Hepatic stellate cell (primary cell): ENCODE measurements at regions not wholly inside any gene's neighbourhood (a gene's known extent, or its start where the extent isn't known, plus 50 kb on each side); places are given as distances from the start of the nearest gene placed in this dataset.
A peak's percentile ranks its signal among the peaks of the same experiment; 100 is the strongest.
"Not testable (repeated sequence)": the region's sequence is repeated elsewhere in the genome, so short reads cannot be mapped to it uniquely, and the experiment has no call there.

Source experiments
- DNase-seq: peaks from one replicate; pipeline ENCODE4 v3.0.0; 2011; ENCODE audit warnings: low spot score

DNA sequence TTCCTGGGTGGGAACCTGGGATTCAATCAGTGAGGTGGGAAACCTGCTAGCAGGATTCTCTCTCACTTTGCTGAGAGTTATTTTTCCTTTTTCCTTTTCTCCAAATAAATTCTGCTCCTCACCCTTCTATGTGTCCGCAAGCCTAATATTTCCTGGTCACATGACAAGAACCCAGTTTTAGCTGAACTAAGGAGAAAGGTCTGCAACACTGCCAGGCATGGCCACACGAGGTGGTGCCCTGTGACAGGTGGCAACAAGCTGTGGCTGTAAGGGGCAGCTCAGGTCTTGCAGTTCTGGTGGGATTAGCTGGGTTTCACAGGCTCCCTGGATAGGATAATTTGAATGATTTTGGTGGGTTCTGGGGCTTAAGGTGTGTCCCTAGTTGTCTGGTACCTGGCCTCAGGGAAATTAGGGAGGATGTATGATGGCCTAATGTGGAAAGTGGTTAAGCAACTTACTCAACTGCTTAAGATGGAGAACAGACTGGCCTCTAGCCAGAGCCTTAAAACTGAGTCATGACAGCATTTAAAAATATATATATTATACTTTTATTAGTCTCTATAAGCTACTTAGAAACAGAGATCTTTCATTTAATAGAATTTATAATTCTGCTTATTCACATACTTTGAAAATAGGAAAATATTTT lies 215.0 kb downstream of the IL15 start:
- no peak for DNase-seq

GRCh38 chr4:141853091-141853764 lies 216.8 kb downstream of the IL15 start:
- DNase-seq = no peak

DNA sequence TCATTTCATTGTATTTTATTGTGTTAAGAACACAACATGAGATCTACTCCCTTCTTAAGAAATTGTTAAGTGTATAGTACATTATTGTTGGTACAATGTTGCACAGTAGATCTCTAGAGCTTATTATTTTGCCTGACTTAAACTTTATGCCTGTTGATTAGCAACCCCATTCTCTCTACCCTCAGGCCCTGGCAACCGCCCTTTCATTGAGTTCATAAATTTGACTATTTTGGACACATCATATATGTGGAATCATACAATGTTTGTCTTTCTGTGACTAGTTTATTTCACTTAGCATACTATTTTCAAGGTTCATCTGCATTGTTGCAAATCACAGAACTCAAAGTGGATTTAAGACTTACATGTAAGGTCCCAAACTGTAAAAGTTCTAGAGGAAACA lies 222.1 kb downstream of the IL15 start:
- no peak for DNase-seq

- DNase-seq = no peak
Measured at GRCh38 chr4:141860974-141861373, 224.6 kb downstream of the IL15 start.

- DNase-seq = no peak
Measured at GRCh38 chr4:141870152-141870551, 233.8 kb downstream of the IL15 start.

DNA sequence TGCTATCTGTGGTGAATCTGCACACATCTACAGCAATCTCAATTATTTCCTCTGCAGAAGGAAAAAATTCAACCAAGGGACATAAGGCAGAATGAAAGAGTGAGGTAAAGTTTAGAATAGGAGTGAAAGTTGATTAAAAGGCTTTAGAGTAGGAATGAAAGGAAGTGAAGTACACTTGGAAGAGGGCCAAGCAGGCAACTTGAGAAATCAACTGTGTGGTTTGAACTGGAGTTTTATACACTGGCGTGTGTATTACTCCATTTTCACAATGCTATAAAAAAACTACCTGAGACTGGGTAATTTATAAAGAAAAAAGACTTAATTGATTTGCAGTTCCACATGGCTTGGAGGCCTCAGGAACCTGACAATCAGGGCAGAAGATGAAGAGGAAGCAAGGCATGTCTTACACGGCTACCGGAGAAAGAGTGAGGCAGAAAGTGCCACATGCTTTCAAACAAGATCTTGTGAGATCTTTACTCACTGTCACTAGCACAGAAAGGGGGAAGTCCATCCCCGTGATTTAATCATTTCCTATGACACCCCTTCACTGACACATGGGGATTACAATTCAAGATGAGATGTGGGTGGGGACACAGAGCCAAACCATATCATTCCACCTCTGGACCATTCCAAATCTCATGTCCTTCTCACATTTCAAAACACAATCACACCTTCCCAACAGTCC lies 234.8 kb downstream of the IL15 start:
- no peak for DNase-seq

DNA sequence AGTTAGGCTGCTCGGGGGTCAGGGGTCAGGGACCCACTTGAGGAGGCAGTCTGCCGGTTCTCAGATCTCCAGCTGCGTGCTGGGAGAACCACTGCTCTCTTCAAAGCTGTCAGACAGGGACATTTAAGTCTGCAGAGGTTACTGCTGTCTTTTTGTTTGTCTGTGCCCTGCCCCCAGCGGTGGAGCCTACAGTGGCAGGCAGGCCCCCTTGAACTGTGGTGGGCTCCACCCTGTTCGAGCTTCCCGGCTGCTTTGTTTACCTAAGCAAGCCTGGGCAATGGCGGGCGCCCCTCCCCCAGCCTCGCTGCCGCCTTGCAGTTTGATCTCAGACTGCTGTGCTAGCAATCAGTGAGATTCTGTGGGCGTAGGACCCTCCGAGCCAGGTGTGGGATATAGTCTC lies 246.3 kb downstream of the IL15 start:
- DNase-seq = not testable (repeated sequence)

DNA sequence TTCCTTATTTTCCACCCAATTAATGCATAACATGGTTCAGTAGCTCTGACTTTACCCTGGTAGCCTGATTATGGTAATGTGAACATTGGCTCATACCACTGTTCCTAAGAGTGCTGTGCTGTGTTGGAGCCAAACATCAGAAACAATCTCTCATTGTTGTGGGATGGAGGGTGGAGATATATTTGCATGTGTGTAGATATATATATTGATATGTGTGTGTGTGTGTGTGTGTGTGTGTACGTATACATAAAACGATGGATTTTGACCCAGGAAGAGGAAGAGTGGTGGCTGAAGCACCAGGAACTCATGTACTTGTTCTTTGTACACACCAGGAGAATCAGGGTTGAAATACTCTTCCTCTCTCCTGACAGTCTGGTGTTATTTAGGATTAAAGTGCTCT lies 247.7 kb downstream of the IL15 start:
- DNase-seq = no peak

DNA sequence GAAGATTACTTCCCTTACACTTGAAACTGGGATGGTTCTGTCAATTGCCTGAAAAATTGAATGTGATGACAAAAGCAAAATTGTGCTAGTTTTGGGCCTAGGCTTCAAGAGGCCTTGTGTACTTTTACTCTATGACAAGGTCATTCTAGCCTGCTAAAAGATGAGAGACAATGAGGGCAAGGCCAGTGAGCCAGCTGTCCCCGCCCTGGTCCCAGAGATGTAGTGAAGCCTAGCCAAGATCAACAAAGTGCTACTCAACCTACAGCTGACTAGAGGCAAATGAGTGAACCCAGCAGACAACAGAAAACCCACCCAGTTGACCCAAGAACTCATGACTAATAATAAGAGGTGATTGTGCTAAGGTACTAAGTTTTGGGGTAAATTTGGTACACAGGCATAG lies 248.7 kb downstream of the IL15 start:
- no peak for DNase-seq

DNA sequence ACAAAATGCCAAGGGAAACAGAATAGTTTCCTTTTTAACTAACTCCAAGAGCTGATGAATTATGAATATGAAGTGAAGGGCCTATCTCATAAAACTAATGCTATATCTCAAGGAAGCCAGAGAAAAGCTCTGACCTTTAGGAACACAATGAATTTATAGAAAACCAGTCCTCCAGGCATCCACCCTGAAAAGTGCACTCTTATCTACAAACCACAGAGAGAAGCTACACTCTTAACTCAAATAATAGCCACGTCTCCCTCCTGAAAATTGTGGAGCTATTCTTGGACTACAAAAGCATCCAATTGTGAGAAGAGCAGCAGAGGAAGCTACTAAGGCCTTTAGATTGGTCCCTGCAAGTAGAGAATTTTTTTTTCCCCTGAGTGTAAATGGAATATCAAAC lies 253.9 kb downstream of the IL15 start:
- no peak for DNase-seq

GRCh38 chr4:141891260-141892120 lies 255.1 kb downstream of the IL15 start:
- no peak for DNase-seq

DNA sequence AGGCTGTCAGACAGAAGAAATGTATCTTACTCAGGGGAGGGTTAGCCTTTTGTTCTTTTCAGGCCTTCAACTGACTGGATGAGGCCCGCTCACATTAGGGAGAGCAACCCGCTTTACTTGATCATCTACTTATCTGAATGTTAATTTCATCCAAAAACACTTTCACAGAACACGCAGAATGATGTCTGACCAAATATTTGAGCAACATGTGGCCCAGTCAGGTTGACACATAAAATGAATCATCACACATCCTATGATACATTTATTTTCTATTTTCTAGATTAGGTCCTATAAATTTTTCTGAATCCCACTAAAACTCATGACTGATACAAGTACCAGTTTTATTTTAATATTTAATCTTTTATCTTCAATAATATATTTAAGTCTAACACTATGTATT lies 260.3 kb downstream of the IL15 start:
- DNase-seq = no peak

- DNase-seq = no peak
Measured at GRCh38 chr4:141898346-141898745, 262.0 kb downstream of the IL15 start.

DNA sequence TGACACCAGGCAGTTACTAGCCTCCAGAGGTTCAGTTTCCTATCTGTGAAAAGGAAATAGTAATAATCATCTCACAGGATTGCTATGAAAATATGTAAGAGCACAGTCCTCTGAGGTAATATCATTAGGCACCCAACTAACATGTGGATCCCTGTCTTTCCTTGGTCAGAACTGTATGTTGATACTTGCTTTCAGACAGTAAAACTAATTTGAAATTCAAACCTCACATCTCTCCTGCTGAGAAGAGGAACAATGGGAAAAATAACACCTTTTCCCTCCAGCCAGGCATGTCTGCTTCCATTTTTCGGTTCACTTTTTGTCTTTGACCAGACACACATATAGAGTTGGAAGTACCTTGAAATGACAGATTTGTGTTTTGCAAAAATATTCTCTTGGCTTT lies 262.7 kb downstream of the IL15 start:
- DNase-seq = no peak

DNA sequence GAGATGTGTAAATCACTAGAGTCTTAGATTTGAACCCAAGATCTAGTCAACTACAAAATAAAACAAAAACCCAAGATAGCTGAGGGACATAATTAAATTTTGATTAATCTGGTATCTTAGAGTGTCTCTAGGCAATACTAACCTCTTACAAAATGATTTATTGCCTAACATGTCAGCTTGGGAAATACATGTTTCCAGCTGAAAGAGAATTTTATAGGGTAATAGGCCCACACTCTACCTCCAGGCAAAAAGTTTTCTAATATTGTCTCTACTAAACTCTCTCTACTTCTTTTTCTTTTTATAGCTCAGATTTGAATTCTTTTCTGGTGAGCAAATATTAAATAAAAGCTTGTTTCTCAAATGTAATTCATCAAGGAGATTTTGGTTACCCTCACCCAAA lies 263.2 kb downstream of the IL15 start:
- no peak for DNase-seq

GRCh38 chr4:141900856-141901255 lies 264.5 kb downstream of the IL15 start:
- no peak for DNase-seq

- peak; percentile 24 for DNase-seq
Measured at GRCh38 chr4:141905751-141906150, 269.4 kb downstream of the IL15 start.

- DNase-seq = no peak
Measured at GRCh38 chr4:141909541-141909940, 273.2 kb downstream of the IL15 start.

- DNase-seq = no peak
Measured at GRCh38 chr4:141912831-141913230, 276.4 kb downstream of the IL15 start.

DNA sequence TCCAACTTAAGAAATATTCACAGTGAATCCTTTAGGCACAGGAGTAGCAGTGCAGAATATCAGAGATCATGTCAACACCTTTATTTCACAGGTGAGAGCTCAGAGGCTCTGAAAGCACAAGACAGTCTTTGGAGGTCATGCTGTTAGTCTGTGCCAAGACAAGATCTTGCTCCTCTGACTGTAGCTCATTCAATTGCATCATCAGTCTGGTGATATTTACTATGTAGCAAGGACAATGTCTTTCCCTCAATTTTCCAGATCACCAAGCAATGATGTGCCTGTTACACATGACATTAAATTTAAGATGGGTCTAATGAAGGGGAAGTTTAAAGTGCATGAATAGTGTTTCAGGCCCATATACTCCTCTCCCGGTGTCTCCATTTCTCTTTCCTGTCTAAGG lies 277.5 kb downstream of the IL15 start:
- DNase-seq = no peak

- DNase-seq = no peak
Measured at GRCh38 chr4:141914746-141915145, 278.4 kb downstream of the IL15 start.

DNA sequence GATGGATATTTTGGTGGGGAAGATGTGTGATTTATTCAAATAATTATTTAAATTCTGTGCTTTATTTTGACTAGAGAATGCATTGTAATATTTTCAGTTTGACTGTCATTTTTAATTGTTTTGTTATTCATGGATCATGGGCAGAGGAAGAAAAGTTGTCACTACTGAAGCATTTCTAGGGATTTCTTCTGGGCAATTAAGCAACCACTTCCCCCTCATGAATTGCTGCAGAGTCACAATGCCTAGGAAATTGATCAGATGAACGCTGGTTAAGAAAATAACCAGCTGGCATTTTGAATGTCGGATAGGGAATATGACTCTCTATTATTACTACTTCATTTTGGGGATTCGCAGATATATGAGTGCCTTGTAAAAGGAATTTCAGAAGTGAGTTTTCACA lies 283.3 kb downstream of the IL15 start:
- DNase-seq = no peak

DNA sequence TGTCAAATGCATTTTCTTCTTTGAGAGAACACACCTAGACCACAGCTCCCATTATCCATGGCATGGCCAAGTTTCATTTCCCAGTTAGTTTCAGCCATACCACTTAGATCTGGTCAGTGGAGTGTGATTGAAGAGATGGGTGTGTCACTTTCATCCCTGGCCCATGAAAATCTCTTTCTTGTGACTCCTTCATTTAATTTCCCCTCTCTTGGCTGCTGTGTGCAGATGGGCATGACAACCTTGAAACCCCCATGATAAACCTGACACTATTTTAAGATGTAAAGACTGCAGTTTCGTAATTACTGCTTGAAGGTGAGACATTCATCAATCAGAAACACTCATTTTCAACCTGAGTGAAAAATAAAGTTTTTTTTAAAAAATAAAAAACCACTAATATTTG lies 284.9 kb downstream of the IL15 start:
- no peak for DNase-seq
